Fibroblast of peridontal ligament (primary cell): ENCODE measurements at regions not wholly inside any gene's neighbourhood (a gene's known extent, or its start where the extent isn't known, plus 50 kb on each side); places are given as distances from the start of the nearest gene placed in this dataset.
"Not testable (repeated sequence)": the region's sequence is repeated elsewhere in the genome, so short reads cannot be mapped to it uniquely, and the experiment has no call there.

ENCODE experiments used
- DNase-seq: peaks from one replicate; pipeline ENCODE4 v3.0.0-alpha.2; 2010; ENCODE audit errors: extremely low read depth

GRCh38 chr9:7739595-7739994, 60.0 kb downstream of the DMAC1 start:
- DNase-seq: no peak

- no peak for DNase-seq
Measured at GRCh38 chr9:7735311-7735710, 64.3 kb downstream of the DMAC1 start.

- DNase-seq: no peak
Measured at GRCh38 chr9:7730164-7730445, 69.5 kb downstream of the DMAC1 start.

GRCh38 chr9:7729371-7730163, 70.0 kb downstream of the DMAC1 start:
- no peak for DNase-seq

- no peak for DNase-seq
Measured at GRCh38 chr9:7721291-7721690, 78.3 kb downstream of the DMAC1 start.

GRCh38 chr9:7713088-7713487, 86.5 kb downstream of the DMAC1 start:
- DNase-seq: not testable (repeated sequence)

GRCh38 chr9:7710686-7711085, 88.9 kb downstream of the DMAC1 start:
- no peak for DNase-seq

- no peak for DNase-seq
Measured at GRCh38 chr9:7707934-7708333, 91.6 kb downstream of the DMAC1 start.

- DNase-seq: no peak
Measured at GRCh38 chr9:7704543-7704942, 95.0 kb downstream of the DMAC1 start.

GRCh38 chr9:7691909-7692308, 107.7 kb downstream of the DMAC1 start:
- no peak for DNase-seq

- no peak for DNase-seq
Measured at GRCh38 chr9:7690014-7690413, 109.6 kb downstream of the DMAC1 start.

GRCh38 chr9:7688626-7689025, 111.0 kb downstream of the DMAC1 start:
- no peak for DNase-seq

- DNase-seq: no peak
Measured at GRCh38 chr9:7676609-7677156, 122.9 kb downstream of the DMAC1 start.

- DNase-seq: no peak
Measured at GRCh38 chr9:7671847-7672246, 127.7 kb downstream of the DMAC1 start.

- no peak for DNase-seq
Measured at GRCh38 chr9:7668541-7668940, 131.0 kb downstream of the DMAC1 start.

- no peak for DNase-seq
Measured at GRCh38 chr9:7665874-7666273, 133.7 kb downstream of the DMAC1 start.

- DNase-seq: no peak
Measured at GRCh38 chr9:7659766-7660165, 139.8 kb downstream of the DMAC1 start.

- no peak for DNase-seq
Measured at GRCh38 chr9:7656636-7657035, 142.9 kb downstream of the DMAC1 start.

- DNase-seq: no peak
Measured at GRCh38 chr9:7653262-7653661, 146.3 kb downstream of the DMAC1 start.

- no peak for DNase-seq
Measured at GRCh38 chr9:7640231-7640630, 159.3 kb downstream of the DMAC1 start.

- no peak for DNase-seq
Measured at GRCh38 chr9:7639471-7639870, 160.1 kb downstream of the DMAC1 start.

- DNase-seq: no peak
Measured at GRCh38 chr9:7636838-7637467, 162.6 kb downstream of the DMAC1 start.

GRCh38 chr9:7636309-7636708, 163.3 kb downstream of the DMAC1 start:
- no peak for DNase-seq
